ENCODE measurements at regions not wholly inside any gene's neighbourhood (a gene's known extent, or its start where the extent isn't known, plus 50 kb on each side); places are given as distances from the start of the nearest gene placed in this dataset.

GRCh38 chr5:81837667-81838306 is 86.9 kb upstream of the SSBP2 start:
- TF ChIP-seq, protein P1, sequence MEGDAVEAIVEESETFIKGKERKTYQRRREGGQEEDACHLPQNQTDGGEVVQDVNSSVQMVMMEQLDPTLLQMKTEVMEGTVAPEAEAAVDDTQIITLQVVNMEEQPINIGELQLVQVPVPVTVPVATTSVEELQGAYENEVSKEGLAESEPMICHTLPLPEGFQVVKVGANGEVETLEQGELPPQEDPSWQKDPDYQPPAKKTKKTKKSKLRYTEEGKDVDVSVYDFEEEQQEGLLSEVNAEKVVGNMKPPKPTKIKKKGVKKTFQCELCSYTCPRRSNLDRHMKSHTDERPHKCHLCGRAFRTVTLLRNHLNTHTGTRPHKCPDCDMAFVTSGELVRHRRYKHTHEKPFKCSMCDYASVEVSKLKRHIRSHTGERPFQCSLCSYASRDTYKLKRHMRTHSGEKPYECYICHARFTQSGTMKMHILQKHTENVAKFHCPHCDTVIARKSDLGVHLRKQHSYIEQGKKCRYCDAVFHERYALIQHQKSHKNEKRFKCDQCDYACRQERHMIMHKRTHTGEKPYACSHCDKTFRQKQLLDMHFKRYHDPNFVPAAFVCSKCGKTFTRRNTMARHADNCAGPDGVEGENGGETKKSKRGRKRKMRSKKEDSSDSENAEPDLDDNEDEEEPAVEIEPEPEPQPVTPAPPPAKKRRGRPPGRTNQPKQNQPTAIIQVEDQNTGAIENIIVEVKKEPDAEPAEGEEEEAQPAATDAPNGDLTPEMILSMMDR (IDR thresholded peaks at IDR 0.05; ENCODE audit: low read depth, low read length) = no peak
- DNase-seq = no peak
- no peak overlapping the region for H3K4me3 ChIP-seq (ENCODE audit: low read depth, low read length)

DNA sequence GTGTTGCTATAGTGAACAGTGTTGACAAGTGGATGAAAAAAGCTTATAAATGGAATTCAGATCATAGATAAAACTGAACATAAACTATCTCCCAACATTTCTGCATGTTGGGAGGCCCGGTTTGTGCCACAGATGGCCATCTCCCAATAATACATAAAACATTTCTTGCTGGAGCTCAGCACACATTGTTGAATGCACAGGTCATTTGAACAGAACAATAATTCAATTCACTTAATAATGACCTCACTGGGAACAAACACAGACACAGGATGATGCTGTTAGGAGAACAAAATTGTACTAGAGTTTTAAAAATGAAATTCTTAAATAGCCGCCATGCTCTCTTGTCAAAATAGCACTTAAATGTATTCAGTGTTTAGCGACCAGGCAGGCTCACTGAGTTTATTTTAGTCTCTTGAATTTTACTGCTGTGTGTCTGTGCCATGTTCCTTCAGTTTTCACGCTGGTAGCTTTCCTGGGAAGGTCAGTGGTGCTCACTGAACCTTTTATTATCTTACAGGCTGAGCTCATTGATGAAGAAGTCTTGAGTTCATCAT is 85.0 kb upstream of the SSBP2 start:
- no peak for DNase-seq
- H3K27ac ChIP-seq = no peak overlapping the region
- H3K9me3 ChIP-seq (ENCODE audit: severe bottlenecking) = no peaks in the 10 kb centered on the region
- TF ChIP-seq, protein P1 (IDR thresholded peaks at IDR 0.05; ENCODE audit: low read depth, low read length) = no peak
- H3K36me3 ChIP-seq = no peaks in the 10 kb centered on the region
- no peaks in the 10 kb centered on the region for H3K27me3 ChIP-seq (ENCODE audit: insufficient read depth, low read depth, severe bottlenecking)
- no peak overlapping the region for H3K4me3 ChIP-seq (ENCODE audit: low read depth, low read length)

More at GRCh38 chr5:81837667-81838306, 86.9 kb upstream of the SSBP2 start:
- H3K27me3 ChIP-seq (ENCODE audit: insufficient read depth, low read depth, severe bottlenecking) = no peaks in the 10 kb centered on the region
- H3K36me3 ChIP-seq = no peaks in the 10 kb centered on the region
- H3K9me3 ChIP-seq (ENCODE audit: severe bottlenecking) = no peaks in the 10 kb centered on the region
- no peak overlapping the region for H3K27ac ChIP-seq

DNA sequence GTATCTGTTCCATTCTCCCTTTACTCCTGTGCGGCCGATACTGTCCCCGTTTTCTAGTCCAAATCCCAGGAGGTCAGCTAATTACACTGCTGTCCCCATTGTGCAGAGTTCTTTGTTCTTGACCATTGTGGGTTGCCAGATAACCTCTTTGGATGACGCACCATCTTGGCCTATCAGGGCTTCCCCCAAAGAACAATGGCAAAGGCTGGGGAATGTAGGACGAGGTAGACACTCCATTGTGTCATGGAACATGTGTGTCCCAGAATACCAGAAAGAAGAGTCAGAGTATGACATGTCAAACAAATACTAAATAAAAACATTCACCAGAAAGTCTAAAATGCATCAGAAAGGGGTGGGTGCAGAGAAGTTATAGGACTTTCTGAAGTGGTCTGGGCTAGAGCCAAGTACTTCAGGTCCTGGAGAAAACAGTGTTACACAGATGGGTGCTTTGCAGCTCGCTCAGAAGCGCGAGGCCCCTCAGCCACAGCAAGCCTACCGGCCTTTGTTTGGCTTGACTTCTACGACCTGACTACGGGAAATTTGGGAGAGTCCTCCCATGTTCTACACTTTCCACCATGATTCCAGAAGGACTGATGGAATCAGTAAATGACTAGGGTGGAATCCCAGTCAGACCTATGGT is 83.2 kb upstream of the SSBP2 start:
- DNase-seq = no peak
- Histone ChIP-seq H3K27me3 (ENCODE audit: insufficient read depth, low read depth, severe bottlenecking) (no peaks in the 10 kb centered on the region), H3K36me3 (no peaks in the 10 kb centered on the region), H3K9me3 (ENCODE audit: severe bottlenecking) (no peaks in the 10 kb centered on the region), H3K4me3 (ENCODE audit: low read depth, low read length) (no peak overlapping the region), H3K27ac (no peak overlapping the region)
- TF ChIP-seq, protein P1 (IDR thresholded peaks at IDR 0.05; ENCODE audit: low read depth, low read length) = no peak

GRCh38 chr5:81830596-81830995 is 79.7 kb upstream of the SSBP2 start:
- Histone ChIP-seq H3K4me3 (ENCODE audit: low read depth, low read length) (no peak overlapping the region), H3K9me3 (ENCODE audit: severe bottlenecking) (no peaks in the 10 kb centered on the region), H3K27me3 (ENCODE audit: insufficient read depth, low read depth, severe bottlenecking) (no peaks in the 10 kb centered on the region), H3K36me3 (no peaks in the 10 kb centered on the region), H3K27ac (no peak overlapping the region)
- TF ChIP-seq, protein P1 (IDR thresholded peaks at IDR 0.05; ENCODE audit: low read depth, low read length) = no peak
- DNase-seq = no peak

DNA sequence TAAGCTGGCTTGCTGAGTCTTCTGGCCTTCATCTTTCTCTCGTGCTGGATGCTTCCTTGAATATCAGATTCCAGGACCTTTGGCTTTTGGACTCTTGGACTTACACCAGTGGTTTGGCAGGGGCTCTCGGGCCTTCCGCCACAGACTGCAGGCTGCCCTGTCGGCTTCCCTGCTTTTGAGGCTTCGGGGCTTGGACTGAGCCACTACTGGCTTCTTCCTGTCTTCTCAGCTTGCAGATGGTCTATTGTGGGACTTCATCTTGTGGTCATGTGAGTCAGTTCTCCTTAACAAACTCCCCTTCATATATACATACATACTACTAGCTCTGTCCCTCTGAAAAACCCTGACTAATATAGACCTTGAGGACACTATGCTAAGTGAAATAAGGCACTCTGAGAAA is 78.3 kb upstream of the SSBP2 start:
- H3K27ac ChIP-seq = no peak overlapping the region
- TF ChIP-seq, protein P1 (IDR thresholded peaks at IDR 0.05; ENCODE audit: low read depth, low read length) = no peak
- DNase-seq = no peak
- H3K4me3 ChIP-seq (ENCODE audit: low read depth, low read length) = no peak overlapping the region
- H3K36me3 ChIP-seq = no peaks in the 10 kb centered on the region
- no peaks in the 10 kb centered on the region for H3K9me3 ChIP-seq (ENCODE audit: severe bottlenecking)
- H3K27me3 ChIP-seq (ENCODE audit: insufficient read depth, low read depth, severe bottlenecking) = no peaks in the 10 kb centered on the region
